Osteoblast (primary cell): ENCODE measurements at regions not wholly inside any gene's neighbourhood (a gene's known extent, or its start where the extent isn't known, plus 50 kb on each side); places are given as distances from the start of the nearest gene placed in this dataset.
A peak's percentile ranks its signal among the peaks of the same experiment; 100 is the strongest.

Experiments used
- DNase-seq: peaks from one replicate; pipeline ENCODE4 v3.0.0; 2011; ENCODE audit warnings: low spot score, mixed read lengths; ENCODE audit not compliant: insufficient read length; ENCODE audit errors: missing footprints
- H2AFZ ChIP-seq: 2 replicates; pipeline ENCODE4 v1.6.0; 2011; ENCODE audit warnings: mild to moderate bottlenecking, low read length
- H3K27ac ChIP-seq: 2 replicates; pipeline ENCODE4 v1.5.1; 2011; ENCODE audit warnings: mild to moderate bottlenecking, low read depth, low read length, moderate library complexity
- H3K27me3 ChIP-seq: 2 replicates; pipeline ENCODE4 v1.6.0; 2012; ENCODE audit warnings: mild to moderate bottlenecking, control low read depth, inconsistent platforms, low read length, moderate library complexity; ENCODE audit not compliant: insufficient read depth
- H3K36me3 ChIP-seq: 2 replicates; pipeline ENCODE4 v1.5.1; 2011; ENCODE audit warnings: mild to moderate bottlenecking, low read length, control low read depth, moderate library complexity; ENCODE audit not compliant: insufficient read depth
- H3K4me1 ChIP-seq: 2 replicates; pipeline ENCODE4 v1.5.1; 2011; ENCODE audit warnings: mild to moderate bottlenecking, low read length, control low read depth, moderate library complexity; ENCODE audit not compliant: insufficient read depth
- H3K4me2 ChIP-seq: 2 replicates; pipeline ENCODE4 v1.6.0; 2011; ENCODE audit warnings: mild to moderate bottlenecking, low read length; ENCODE audit not compliant: insufficient read depth
- H3K4me3 ChIP-seq: fragments of 200-600 bp; sonication (generic); 3 replicates; pipeline ENCODE4 v1.5.1; 2012; ENCODE audit warnings: mild to moderate bottlenecking, low read length, inconsistent platforms; ENCODE audit not compliant: insufficient read depth
- H3K79me2 ChIP-seq: 2 replicates; pipeline ENCODE4 v1.6.0; 2012; ENCODE audit warnings: mild to moderate bottlenecking, low read length, control low read depth, inconsistent platforms; ENCODE audit not compliant: insufficient read depth
- H3K9me3 ChIP-seq: 2 replicates; pipeline ENCODE4 v1.5.1; 2011; ENCODE audit warnings: low read depth, low read length, control low read depth
- H4K20me1 ChIP-seq: 2 replicates; pipeline ENCODE4 v1.6.0; 2012; ENCODE audit warnings: mild to moderate bottlenecking, low read length, control low read depth; ENCODE audit not compliant: insufficient read depth
- TF ChIP-seq, protein P1 (sequence below): IDR thresholded peaks from 2 replicates; pipeline ENCODE4 v1.5.1; 2011; ENCODE audit warnings: mild to moderate bottlenecking, low read depth, low read length, moderate library complexity; ENCODE audit errors: extremely low read depth

DNA sequence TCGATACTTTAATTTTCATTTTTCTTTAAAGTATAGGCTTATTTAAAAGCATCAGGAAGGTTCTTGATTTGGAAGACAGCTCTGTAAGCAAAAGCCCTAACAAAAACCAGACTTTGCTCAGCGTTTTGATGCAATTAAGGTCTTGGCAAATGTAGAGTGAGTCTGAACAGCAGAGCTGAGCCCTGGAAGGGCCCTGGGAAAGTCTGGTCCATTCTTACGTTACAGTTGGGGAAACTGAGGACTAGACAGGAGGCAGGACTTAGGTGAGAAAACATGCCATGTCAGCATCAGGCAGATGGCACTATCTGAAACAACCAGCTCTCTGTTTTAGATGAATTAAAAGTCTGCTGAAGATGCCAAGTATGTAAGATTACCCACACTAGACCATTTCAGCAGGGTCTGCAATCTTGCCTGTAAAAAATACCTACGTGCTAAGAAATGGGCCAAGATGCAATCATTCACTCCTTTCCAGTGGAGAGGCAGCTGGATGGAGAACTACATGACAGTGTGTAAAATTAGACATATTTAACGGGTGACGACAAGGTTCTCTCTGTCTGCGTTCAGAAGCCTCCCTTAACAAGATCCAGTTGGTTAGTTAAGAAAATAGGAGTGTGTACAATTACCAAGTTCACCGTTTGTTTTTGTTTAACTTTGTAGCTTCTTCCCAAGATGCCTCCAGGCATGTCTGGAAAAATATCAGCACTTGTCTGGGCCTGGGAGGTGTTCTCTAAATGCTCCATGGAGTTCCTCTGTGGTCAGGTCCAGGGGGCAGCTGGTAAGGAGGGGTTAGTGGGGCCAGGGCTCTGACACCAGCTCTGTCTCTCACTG lies 502.3 kb upstream of the ZMIZ1 start:
- no peak overlapping the region for H3K4me2 ChIP-seq

DNA sequence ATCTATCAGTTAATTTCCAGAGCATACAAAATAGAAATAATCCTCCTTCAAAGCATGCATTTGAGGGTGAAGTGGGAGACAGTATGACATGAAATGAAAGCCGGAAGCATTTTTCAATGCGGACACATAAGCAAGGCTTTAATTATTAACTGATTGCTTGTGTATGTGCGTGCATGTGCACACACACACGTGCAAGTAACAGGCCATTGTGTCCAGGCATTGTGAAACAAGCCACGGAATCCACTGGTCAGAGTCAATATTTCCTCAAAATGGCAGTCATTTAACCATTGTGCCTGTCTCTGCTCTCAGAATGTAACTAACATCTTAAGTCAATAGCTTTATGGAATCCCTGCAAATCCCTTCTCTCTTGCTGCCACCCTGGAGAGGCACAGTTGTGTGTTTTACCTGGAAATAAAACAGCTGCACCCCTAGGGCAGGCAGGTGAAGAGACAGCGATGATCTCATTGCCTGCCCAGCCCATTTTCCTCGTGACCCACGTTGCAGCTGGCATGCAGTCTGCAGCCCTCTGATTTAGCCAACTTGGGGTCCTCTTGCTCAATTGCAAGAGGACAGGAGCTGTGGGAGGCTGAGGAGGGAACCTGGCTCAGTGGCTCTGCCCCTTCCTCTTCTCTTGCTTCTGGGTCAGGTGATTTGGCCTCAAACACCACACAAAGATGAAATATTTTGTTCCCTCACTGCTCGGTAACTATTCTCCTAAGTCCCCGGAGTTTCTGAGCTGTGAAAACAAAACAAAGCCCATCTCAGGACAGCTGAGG lies 500.9 kb upstream of the ZMIZ1 start:
- Histone ChIP-seq H3K4me2 (no peak overlapping the region), H3K36me3 (no peaks in the 10 kb centered on the region), H3K79me2 (no peaks in the 10 kb centered on the region), H3K9me3 (no peaks in the 10 kb centered on the region), H3K27ac (no peak overlapping the region), H3K4me1 (no peaks in the 10 kb centered on the region), H2AFZ (no peak overlapping the region), H3K4me3 (no peak overlapping the region), H3K27me3 (peaks cover 31% of the 10 kb centered on the region), H4K20me1 (no peaks in the 10 kb centered on the region)
- peak; percentile 68 for DNase-seq
- TF ChIP-seq, protein P1, sequence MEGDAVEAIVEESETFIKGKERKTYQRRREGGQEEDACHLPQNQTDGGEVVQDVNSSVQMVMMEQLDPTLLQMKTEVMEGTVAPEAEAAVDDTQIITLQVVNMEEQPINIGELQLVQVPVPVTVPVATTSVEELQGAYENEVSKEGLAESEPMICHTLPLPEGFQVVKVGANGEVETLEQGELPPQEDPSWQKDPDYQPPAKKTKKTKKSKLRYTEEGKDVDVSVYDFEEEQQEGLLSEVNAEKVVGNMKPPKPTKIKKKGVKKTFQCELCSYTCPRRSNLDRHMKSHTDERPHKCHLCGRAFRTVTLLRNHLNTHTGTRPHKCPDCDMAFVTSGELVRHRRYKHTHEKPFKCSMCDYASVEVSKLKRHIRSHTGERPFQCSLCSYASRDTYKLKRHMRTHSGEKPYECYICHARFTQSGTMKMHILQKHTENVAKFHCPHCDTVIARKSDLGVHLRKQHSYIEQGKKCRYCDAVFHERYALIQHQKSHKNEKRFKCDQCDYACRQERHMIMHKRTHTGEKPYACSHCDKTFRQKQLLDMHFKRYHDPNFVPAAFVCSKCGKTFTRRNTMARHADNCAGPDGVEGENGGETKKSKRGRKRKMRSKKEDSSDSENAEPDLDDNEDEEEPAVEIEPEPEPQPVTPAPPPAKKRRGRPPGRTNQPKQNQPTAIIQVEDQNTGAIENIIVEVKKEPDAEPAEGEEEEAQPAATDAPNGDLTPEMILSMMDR: no peak

More for the DNA sequence above, 502.3 kb upstream of the ZMIZ1 start:
- no peak overlapping the region for H3K4me3 ChIP-seq
- TF ChIP-seq, protein P1: no peak
- DNase-seq: no peak
- H3K9me3 ChIP-seq: no peaks in the 10 kb centered on the region
- no peak overlapping the region for H3K27ac ChIP-seq
- H3K36me3 ChIP-seq: no peaks in the 10 kb centered on the region
- no peaks in the 10 kb centered on the region for H3K79me2 ChIP-seq
- no peaks in the 10 kb centered on the region for H3K4me1 ChIP-seq
- no peak overlapping the region for H2AFZ ChIP-seq
- H3K27me3 ChIP-seq: peaks cover 31% of the 10 kb centered on the region
- H4K20me1 ChIP-seq: no peaks in the 10 kb centered on the region

DNA sequence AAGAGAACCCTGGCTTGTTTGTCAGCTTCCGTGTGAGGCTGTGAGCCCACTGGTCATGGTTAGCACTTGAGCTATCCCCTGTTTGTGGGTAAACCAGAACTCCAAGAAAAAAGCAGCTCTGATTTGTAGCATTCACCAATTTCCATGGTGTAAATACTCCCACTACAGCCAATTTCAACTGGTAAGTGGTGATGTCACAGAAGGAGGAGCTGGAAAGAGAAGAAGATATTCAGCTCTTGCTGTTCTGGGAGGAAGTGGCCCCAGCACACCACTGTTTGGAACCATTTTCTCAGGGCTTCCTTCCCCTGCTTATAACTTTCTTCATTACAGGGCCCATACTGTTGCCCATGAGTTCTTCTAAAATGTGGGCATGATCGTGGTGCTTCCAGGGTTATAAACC lies 500.1 kb upstream of the ZMIZ1 start:
- H3K27ac ChIP-seq: no peak overlapping the region
- no peaks in the 10 kb centered on the region for H3K4me1 ChIP-seq
- H3K36me3 ChIP-seq: no peaks in the 10 kb centered on the region
- H4K20me1 ChIP-seq: no peaks in the 10 kb centered on the region
- no peaks in the 10 kb centered on the region for H3K79me2 ChIP-seq
- H3K4me3 ChIP-seq: no peak overlapping the region
- H3K9me3 ChIP-seq: no peaks in the 10 kb centered on the region
- TF ChIP-seq, protein P1: no peak
- DNase-seq: no peak
- H3K27me3 ChIP-seq: peaks cover 31% of the 10 kb centered on the region
- no peak overlapping the region for H2AFZ ChIP-seq
- H3K4me2 ChIP-seq: no peak overlapping the region

DNA sequence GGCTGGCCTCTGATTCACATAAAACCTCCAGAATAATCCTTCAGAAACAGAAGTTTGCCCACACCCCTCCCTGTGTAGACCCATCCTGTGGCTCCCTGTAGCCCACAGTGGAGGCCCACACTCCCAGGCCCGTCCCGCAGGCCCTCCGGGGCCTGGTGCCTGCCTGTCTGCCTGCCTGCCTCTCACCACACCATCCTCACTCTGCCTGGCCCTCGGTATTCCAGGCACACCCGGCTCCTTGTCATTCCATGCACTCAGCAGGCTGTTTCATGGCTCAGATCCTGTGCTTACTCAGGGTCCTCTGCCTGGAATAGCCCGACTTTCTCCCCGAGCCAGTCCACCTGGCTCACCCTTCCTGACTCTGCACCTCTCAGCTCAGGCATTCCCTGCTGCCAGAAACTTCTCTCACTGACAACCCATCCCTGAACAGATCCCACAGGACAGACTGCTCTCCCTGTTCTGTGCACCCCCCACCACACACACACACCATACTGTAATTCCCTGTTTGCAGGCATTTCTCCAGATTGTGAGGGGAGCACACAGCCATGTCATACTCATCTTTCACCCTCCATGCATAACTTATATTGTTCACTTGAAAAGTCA lies 498.0 kb upstream of the ZMIZ1 start:
- no peaks in the 10 kb centered on the region for H4K20me1 ChIP-seq
- H3K4me3 ChIP-seq: no peak overlapping the region
- H3K4me2 ChIP-seq: no peak overlapping the region
- TF ChIP-seq, protein P1: no peak
- no peaks in the 10 kb centered on the region for H3K4me1 ChIP-seq
- no peak overlapping the region for H2AFZ ChIP-seq
- no peaks in the 10 kb centered on the region for H3K9me3 ChIP-seq
- no peak overlapping the region for H3K27ac ChIP-seq
- H3K36me3 ChIP-seq: no peaks in the 10 kb centered on the region
- no peaks in the 10 kb centered on the region for H3K79me2 ChIP-seq
- DNase-seq: no peak
- peaks cover 15% of the 10 kb centered on the region for H3K27me3 ChIP-seq
